Keratinocyte (primary cell): ENCODE measurements at regions not wholly inside any gene's neighbourhood (a gene's known extent, or its start where the extent isn't known, plus 50 kb on each side); places are given as distances from the start of the nearest gene placed in this dataset.

ENCODE experiments used
- DNase-seq: peaks from one replicate; pipeline ENCODE4 v3.0.0-alpha.2; 2011; ENCODE audit warnings: low read depth, missing footprints, low spot score
- FAIRE-seq: peaks from 2 replicates; lab custom pipeline; 2011; peaks lifted over from hg19 to GRCh38; lab: Jason Lieb, UNC
- H2AFZ ChIP-seq: 2 replicates; pipeline ENCODE4 v1.6.0; 2012; ENCODE audit warnings: low read length, control low read depth, inconsistent platforms; ENCODE audit not compliant: control insufficient read depth
- H3K27ac ChIP-seq: 2 replicates; pipeline ENCODE4 v1.5.1; 2011; ENCODE audit warnings: low read length; ENCODE audit not compliant: control insufficient read depth, insufficient read depth
- H3K27me3 ChIP-seq: 3 replicates; pipeline ENCODE4 v1.6.0; 2011; ENCODE audit warnings: low read length; ENCODE audit not compliant: control insufficient read depth, insufficient read depth; ENCODE audit errors: extremely low read depth
- H3K36me3 ChIP-seq, 2 experiments: 2 replicates in 1 of 2; 3 replicates in 1 of 2; pipeline ENCODE4 v1.5.1; 2011; ENCODE audit warnings: low read length in 2 of 2, mild to moderate bottlenecking in 1 of 2; ENCODE audit not compliant: control insufficient read depth in 2 of 2, insufficient read depth in 2 of 2; ENCODE audit errors: extremely low read depth in 1 of 2
- H3K4me1 ChIP-seq: 3 replicates; pipeline ENCODE4 v1.5.1; 2011; ENCODE audit warnings: low read length; ENCODE audit not compliant: control insufficient read depth, insufficient read depth; ENCODE audit errors: extremely low read depth
- H3K4me2 ChIP-seq: 3 replicates; pipeline ENCODE4 v1.6.0; 2011; ENCODE audit warnings: low read depth, low read length; ENCODE audit not compliant: control insufficient read depth, insufficient read depth; ENCODE audit errors: extremely low read depth
- H3K4me3 ChIP-seq, 3 experiments: fragments of 200-600 bp in 1 of 3; sonication (generic) in 1 of 3; 2 replicates in 2 of 3; 3 replicates in 1 of 3; pipeline ENCODE4 v1.5.1; 2011 to 2016; ENCODE audit warnings: low read length in 3 of 3, mild to moderate bottlenecking in 3 of 3, control low read depth in 2 of 3, inconsistent platforms in 1 of 3, low read depth in 1 of 3, mixed read lengths in 1 of 3, mixed run types in 1 of 3, moderate library complexity in 1 of 3; ENCODE audit not compliant: control insufficient read depth in 2 of 3, insufficient read depth in 2 of 3; ENCODE audit errors: extremely low read depth in 1 of 3
- H3K79me2 ChIP-seq: 2 replicates; pipeline ENCODE4 v1.6.0; 2012; ENCODE audit warnings: low read length; ENCODE audit not compliant: control insufficient read depth, insufficient read depth
- H3K9ac ChIP-seq: 3 replicates; pipeline ENCODE4 v1.6.0; 2011; ENCODE audit warnings: low read length; ENCODE audit not compliant: control insufficient read depth, insufficient read depth; ENCODE audit errors: extremely low read depth
- H3K9me1 ChIP-seq: 3 replicates; pipeline ENCODE4 v1.6.0; 2011; ENCODE audit warnings: low read length; ENCODE audit not compliant: control insufficient read depth, insufficient read depth; ENCODE audit errors: extremely low read depth
- H3K9me3 ChIP-seq: 2 replicates; pipeline ENCODE4 v1.5.1; 2012; ENCODE audit warnings: low read depth, low read length; ENCODE audit not compliant: control insufficient read depth
- H4K20me1 ChIP-seq: 3 replicates; pipeline ENCODE4 v1.6.0; 2011; ENCODE audit warnings: low read length; ENCODE audit not compliant: control insufficient read depth, insufficient read depth; ENCODE audit errors: extremely low read depth
- CTCF ChIP-seq, 3 experiments: IDR thresholded peaks in 1 of 3; conservative IDR thresholded peaks in 1 of 3; optimal IDR thresholded peaks in 1 of 3; 2 replicates in 2 of 3; 3 replicates in 1 of 3; pipeline versions ENCODE3 to v1.5.1; 2011; ENCODE audit warnings: low read length in 3 of 3, mild to moderate bottlenecking in 3 of 3, moderate library complexity in 2 of 3, control low read depth in 1 of 3, inconsistent platforms in 1 of 3; ENCODE audit not compliant: insufficient read depth in 2 of 3; ENCODE audit errors: extremely low read depth in 1 of 3
- EZH2 ChIP-seq: IDR thresholded peaks from one replicate; pipeline ENCODE4 v1.6.1; 2012; ENCODE audit warnings: inconsistent platforms, mild to moderate bottlenecking, low read length, moderate library complexity
- dilution Hi-C: fragments of 300-500 bp; cut with MboI; formaldehyde crosslinking; loops from one replicate; pipeline ENCODE4 v1.7.0; 2020; ENCODE audit warnings: low sequenced_read_pairs; ENCODE audit not compliant: extremely low pct_ligation_motif_present

- H3K4me1 ChIP-seq: no peaks in the 10 kb centered on the region
- TF ChIP-seq EZH2 (no peak), CTCF (optimal IDR thresholded peaks at IDR 0.05 in 1 of 3, IDR thresholded peaks at IDR 0.05 in 1 of 3, conservative IDR thresholded peaks at IDR 0.05 in 1 of 3; ENCODE audit: extremely low read depth in 1 of 3, insufficient read depth in 2 of 3, low read length in 3 of 3) (no peak)
- H3K9me3 ChIP-seq: no peaks in the 10 kb centered on the region
- DNase-seq (no peak), FAIRE-seq (no peak)
- no peaks in the 10 kb centered on the region for H3K27me3 ChIP-seq
- H3K27ac ChIP-seq: no peak overlapping the region
- dilution Hi-C loops: no loop called here
- no peak overlapping the region for H2AFZ ChIP-seq
- no peaks in the 10 kb centered on the region for H3K79me2 ChIP-seq
- H4K20me1 ChIP-seq: no peaks in the 10 kb centered on the region
- H3K9ac ChIP-seq: no peak overlapping the region
- no peak overlapping the region for H3K4me3 ChIP-seq
- H3K9me1 ChIP-seq: no peaks in the 10 kb centered on the region
- H3K4me2 ChIP-seq: no peak overlapping the region
- H3K36me3 ChIP-seq: no peaks in the 10 kb centered on the region
Measured at GRCh38 chr2:16264491-16264890, 324.1 kb downstream of the MYCN start.

GRCh38 chr2:16263241-16263890 lies 323.0 kb downstream of the MYCN start:
- no peaks in the 10 kb centered on the region for H3K79me2 ChIP-seq
- no peak for TF ChIP-seq EZH2
- TF ChIP-seq CTCF (optimal IDR thresholded peaks at IDR 0.05 in 1 of 3, IDR thresholded peaks at IDR 0.05 in 1 of 3, conservative IDR thresholded peaks at IDR 0.05 in 1 of 3; ENCODE audit: extremely low read depth in 1 of 3, insufficient read depth in 2 of 3, low read length in 3 of 3): no peak
- H3K9me3 ChIP-seq: no peaks in the 10 kb centered on the region
- no peak overlapping the region for H2AFZ ChIP-seq
- no peak overlapping the region for H3K4me3 ChIP-seq
- H4K20me1 ChIP-seq: no peaks in the 10 kb centered on the region
- no peak for FAIRE-seq
- DNase-seq: no peak
- no peaks in the 10 kb centered on the region for H3K27me3 ChIP-seq
- no peaks in the 10 kb centered on the region for H3K4me1 ChIP-seq
- no peak overlapping the region for H3K9ac ChIP-seq
- no peak overlapping the region for H3K4me2 ChIP-seq
- H3K27ac ChIP-seq: no peak overlapping the region
- no peaks in the 10 kb centered on the region for H3K9me1 ChIP-seq
- no peaks in the 10 kb centered on the region for H3K36me3 ChIP-seq
- dilution Hi-C loops: no loop called here
